GM12878 (cell line): ENCODE measurements at regions not wholly inside any gene's neighbourhood (a gene's known extent, or its start where the extent isn't known, plus 50 kb on each side); places are given as distances from the start of the nearest gene placed in this dataset.

Source experiments
- ATAC-seq: fragments of 200-7000 bp; cut with Tn5 transposase; 3 replicates; pipeline ENCODE4 v1.9.1; 2020; ENCODE audit warnings: mild to moderate bottlenecking, moderate library complexity
- BruUV-seq: library from RNA; stranded (reverse); fragments of 400-500 nt; replicated peaks from 2 replicates; lab custom pipeline; 2021; lab: Mats Ljungman, UMichigan
- CTCF ChIA-PET: fragments of 300-600 bp; sonication (Branson Sonifier 250); formaldehyde crosslinking; extraction: SDS; loops from one replicate; lab custom pipeline; 2021; ENCODE audit warnings: inconsistent platforms; lab: Yijun Ruan, JAX
- POLR2A ChIA-PET: fragments of 350-600 bp; formaldehyde crosslinking; extraction: SDS; loops from one replicate; lab custom pipeline; 2021; ENCODE audit warnings: inconsistent platforms; lab: Charles Lee
- RAD21 ChIA-PET: fragments of 300-600 bp; sonication (Branson Sonifier 250); formaldehyde crosslinking; loops from one replicate; lab custom pipeline; 2023; ENCODE audit warnings: antibody characterized with exemption; ENCODE audit not compliant: unreplicated experiment; lab: Charles Lee
- SMC1A ChIA-PET: fragments of 300-600 bp; sonication (Branson Sonifier 250); formaldehyde crosslinking; loops from one replicate; lab custom pipeline; 2023; ENCODE audit not compliant: unreplicated experiment, uncharacterized antibody; lab: Charles Lee
- DNase-seq: peaks from one replicate; pipeline ENCODE4 v3.0.0-alpha.2; 2011; ENCODE audit warnings: low read depth, low spot score
- FAIRE-seq: peaks from 3 replicates; lab custom pipeline; 2011; peaks lifted over from hg19 to GRCh38; lab: Jason Lieb, UNC
- H2AFZ ChIP-seq: 2 replicates; pipeline ENCODE4 v1.6.0; 2011; ENCODE audit warnings: low read depth, low read length, control low read depth; ENCODE audit not compliant: control insufficient read depth
- H3K27ac ChIP-seq: 2 replicates; pipeline ENCODE4 v1.5.1; 2011; ENCODE audit warnings: control low read depth; ENCODE audit not compliant: control insufficient read depth, insufficient read depth
- H3K27me3 ChIP-seq, 2 experiments: replicated peaks in 1 of 2; 2 replicates each; pipeline versions ENCODE4 v1.6.0 to v1.6.1; 2011; ENCODE audit warnings: low read length in 1 of 2; ENCODE audit not compliant: control insufficient read depth in 2 of 2, insufficient read depth in 2 of 2
- H3K36me3 ChIP-seq, 2 experiments: 2 replicates each; pipeline ENCODE4 v1.5.1; 2011; ENCODE audit warnings: low read length in 1 of 2; ENCODE audit not compliant: control insufficient read depth in 2 of 2, insufficient read depth in 2 of 2
- H3K4me1 ChIP-seq: 2 replicates; pipeline ENCODE4 v1.6.1; 2011; ENCODE audit warnings: mild to moderate bottlenecking, low read length, moderate library complexity, mixed read lengths; ENCODE audit not compliant: control insufficient read depth, insufficient read depth
- H3K4me2 ChIP-seq: 2 replicates; pipeline ENCODE4 v1.6.0; 2011; ENCODE audit warnings: control low read depth; ENCODE audit not compliant: control insufficient read depth, insufficient read depth
- H3K4me3 ChIP-seq: fragments of 200-600 bp; sonication (generic); 2 replicates; pipeline ENCODE4 v1.5.1; 2016
- H3K79me2 ChIP-seq: 2 replicates; pipeline ENCODE4 v1.6.0; 2011; ENCODE audit warnings: low read length; ENCODE audit not compliant: control insufficient read depth, insufficient read depth
- H3K9ac ChIP-seq: 2 replicates; pipeline ENCODE4 v1.8.0; 2011; ENCODE audit warnings: low read length, control low read depth, mixed read lengths; ENCODE audit not compliant: control insufficient read depth, insufficient read depth
- H3K9me3 ChIP-seq: replicated peaks from 3 replicates; pipeline ENCODE4 v1.5.1; 2011; ENCODE audit warnings: mild to moderate bottlenecking, low read length; ENCODE audit not compliant: control insufficient read depth, insufficient read depth
- H4K20me1 ChIP-seq: 2 replicates; pipeline ENCODE4 v1.6.0; 2011; ENCODE audit not compliant: control insufficient read depth, insufficient read depth
- ATF7 ChIP-seq: fragments of 450-650 bp; IDR thresholded peaks from 2 replicates; pipeline ENCODE4 v1.6.1; 2016; ENCODE audit warnings: low read depth, mild to moderate bottlenecking
- BMI1 ChIP-seq: fragments of 450-650 bp; IDR thresholded peaks from 2 replicates; pipeline ENCODE4 v1.6.1; 2016; ENCODE audit warnings: mild to moderate bottlenecking, moderate library complexity, borderline replicate concordance
- CHD1 ChIP-seq: IDR thresholded peaks from 2 replicates; pipeline ENCODE4 v1.6.1; 2012; ENCODE audit warnings: low read depth, low read length, improper control_type of control experiment
- FOXM1 ChIP-seq: IDR thresholded peaks from 2 replicates; pipeline ENCODE4 v1.6.1; 2012; ENCODE audit warnings: low read depth, mild to moderate bottlenecking, inconsistent platforms, low read length, moderate library complexity
- KDM1A ChIP-seq: fragments of 200-600 bp; sonication (generic); IDR thresholded peaks from 2 replicates; pipeline ENCODE4 v1.6.1; 2016; ENCODE audit warnings: borderline replicate concordance
- NFXL1 ChIP-seq: fragments of 450-650 bp; IDR thresholded peaks from 2 replicates; pipeline ENCODE4 v1.6.1; 2017; ENCODE audit warnings: antibody characterized with exemption, mild to moderate bottlenecking, borderline replicate concordance
- NFYA ChIP-seq: IDR thresholded peaks from 2 replicates; pipeline ENCODE4 v1.6.1; 2011; ENCODE audit warnings: low read depth, mild to moderate bottlenecking, low read length, improper control_type of control experiment, borderline replicate concordance
- NR2C1 ChIP-seq: fragments of 450-650 bp; IDR thresholded peaks from 2 replicates; pipeline ENCODE4 v1.6.1; 2017; ENCODE audit warnings: antibody characterized with exemption, mild to moderate bottlenecking, moderate library complexity
- NR2C2 ChIP-seq: IDR thresholded peaks from 2 replicates; pipeline ENCODE4 v1.6.1; 2011; ENCODE audit warnings: borderline replicate concordance, low read depth; ENCODE audit not compliant: control insufficient read depth, insufficient read length
- PAX8 ChIP-seq: fragments of 450-650 bp; IDR thresholded peaks from 2 replicates; pipeline ENCODE4 v1.6.1; 2017; ENCODE audit warnings: mild to moderate bottlenecking, moderate library complexity
- POLR2AphosphoS5 ChIP-seq: IDR thresholded peaks from 2 replicates; pipeline ENCODE4 v1.6.1; 2011; ENCODE audit warnings: mild to moderate bottlenecking, low read length, inconsistent platforms
- RCOR1 ChIP-seq: conservative IDR thresholded peaks from 2 replicates; pipeline ENCODE4 v1.6.1; 2012; ENCODE audit warnings: low read depth, low read length, improper control_type of control experiment
- SIN3A ChIP-seq: IDR thresholded peaks from 2 replicates; pipeline ENCODE4 v1.6.1; 2012; ENCODE audit warnings: low read depth, low read length, improper control_type of control experiment
- SIX5 ChIP-seq: IDR thresholded peaks from 2 replicates; pipeline ENCODE4 v1.6.1; 2011; ENCODE audit warnings: mild to moderate bottlenecking, low read depth, low read length, moderate library complexity; ENCODE audit not compliant: severe bottlenecking
- SP1 ChIP-seq: IDR thresholded peaks from one replicate; pipeline ENCODE4 v1.6.1; 2011; ENCODE audit warnings: low read depth, low read length
- YY1 ChIP-seq: IDR thresholded peaks from 2 replicates; pipeline ENCODE4 v1.6.1; 2011; ENCODE audit warnings: low read depth, mild to moderate bottlenecking, low read length
- WGBS: methylation state at CpG from one replicate; pipeline ENCODE4 v1.1.6; 2016; ENCODE audit warnings: low lambda C conversion rate; ENCODE audit not compliant: insufficient replicate concordance, insufficient coverage; ENCODE audit errors: missing lambda C conversion rate; 5-methylcytosine and 5-hydroxymethylcytosine counted together
- in situ Hi-C: fragments of 300-500 bp; cut with MboI; formaldehyde crosslinking; loops from 9 replicates; pipeline ENCODE4 v1.14.3; 2018; ENCODE audit warnings: mixed read lengths
- intact Hi-C: fragments of 100-400 bp; cut with micrococcal nuclease; formaldehyde crosslinking; loops from one replicate; pipeline ENCODE4 v1.14.2; 2022; ENCODE audit not compliant: unreplicated experiment
- TF ChIP-seq, protein P1 (sequence below): fragments of 450-650 bp; conservative IDR thresholded peaks from 2 replicates; pipeline ENCODE4 v1.6.1; 2017; ENCODE audit warnings: mild to moderate bottlenecking, moderate library complexity
- TF ChIP-seq, protein P2 (sequence below): fragments of 450-650 bp; IDR thresholded peaks from 2 replicates; pipeline ENCODE4 v1.6.1; 2018; ENCODE audit warnings: mild to moderate bottlenecking, low read depth, moderate library complexity; ENCODE audit not compliant: partially characterized antibody
- TF ChIP-seq, protein P3 (sequence below): fragments of 450-650 bp; IDR thresholded peaks from 2 replicates; pipeline ENCODE4 v1.6.1; 2018; ENCODE audit warnings: borderline replicate concordance, mild to moderate bottlenecking; ENCODE audit not compliant: partially characterized antibody

DNA sequence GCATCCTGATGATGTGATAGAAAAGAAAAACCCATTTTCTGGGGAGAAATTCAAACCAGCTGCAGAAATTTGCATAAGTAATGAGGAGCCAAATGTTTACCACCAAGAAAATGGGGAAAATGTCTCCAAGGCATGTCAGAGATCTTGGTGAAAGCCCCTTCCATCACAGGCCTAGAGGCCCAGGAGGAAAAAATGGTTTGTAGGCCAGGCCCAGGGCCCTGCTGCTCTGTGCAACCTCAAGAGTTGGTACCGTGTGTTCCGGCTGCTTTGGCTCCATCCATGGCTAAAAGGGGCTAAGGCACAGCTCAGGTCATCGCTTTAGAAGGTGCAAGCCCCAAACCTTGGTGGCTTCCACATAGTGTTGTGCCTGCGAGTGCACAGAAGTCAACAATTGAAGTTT, 543.1 kb downstream of the ZNF608 start (continued):
- TF ChIP-seq, protein P1, sequence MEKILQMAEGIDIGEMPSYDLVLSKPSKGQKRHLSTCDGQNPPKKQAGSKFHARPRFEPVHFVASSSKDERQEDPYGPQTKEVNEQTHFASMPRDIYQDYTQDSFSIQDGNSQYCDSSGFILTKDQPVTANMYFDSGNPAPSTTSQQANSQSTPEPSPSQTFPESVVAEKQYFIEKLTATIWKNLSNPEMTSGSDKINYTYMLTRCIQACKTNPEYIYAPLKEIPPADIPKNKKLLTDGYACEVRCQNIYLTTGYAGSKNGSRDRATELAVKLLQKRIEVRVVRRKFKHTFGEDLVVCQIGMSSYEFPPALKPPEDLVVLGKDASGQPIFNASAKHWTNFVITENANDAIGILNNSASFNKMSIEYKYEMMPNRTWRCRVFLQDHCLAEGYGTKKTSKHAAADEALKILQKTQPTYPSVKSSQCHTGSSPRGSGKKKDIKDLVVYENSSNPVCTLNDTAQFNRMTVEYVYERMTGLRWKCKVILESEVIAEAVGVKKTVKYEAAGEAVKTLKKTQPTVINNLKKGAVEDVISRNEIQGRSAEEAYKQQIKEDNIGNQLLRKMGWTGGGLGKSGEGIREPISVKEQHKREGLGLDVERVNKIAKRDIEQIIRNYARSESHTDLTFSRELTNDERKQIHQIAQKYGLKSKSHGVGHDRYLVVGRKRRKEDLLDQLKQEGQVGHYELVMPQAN: no peak
- TF ChIP-seq POLR2AphosphoS5: no peak
- TF ChIP-seq FOXM1: no peak
- TF ChIP-seq SIN3A: no peak

- no peaks in the 10 kb centered on the region; the same call in 2 of the 3 replicates for H3K9me3 ChIP-seq
- POLR2A ChIA-PET: no interaction called here
- H3K4me2 ChIP-seq: no peak overlapping the region
- BruUV-seq: no TSS peak
- CTCF ChIA-PET: no interaction called here
- ATAC-seq: no peak
- H3K27ac ChIP-seq: no peak overlapping the region
- H2AFZ ChIP-seq: no peak overlapping the region
- SMC1A ChIA-PET: interaction anchor here (0.5 kb wide), 1 partner anchor 20 kb away, joined by 3 read pairs; no protein-coding TSS in a partner anchor
- RAD21 ChIA-PET: no interaction called here
- H3K79me2 ChIP-seq: no peaks in the 10 kb centered on the region
- FAIRE-seq: no peak
- intact Hi-C loops (no loop called here), in situ Hi-C loops (no loop called here)
- no peaks in the 10 kb centered on the region for H3K36me3 ChIP-seq
- no peak overlapping the region for H3K9ac ChIP-seq
- 28% methylated on average over 1 of the region's 1 CpG for WGBS
- H3K4me1 ChIP-seq: no peaks in the 10 kb centered on the region
- H3K4me3 ChIP-seq: no peak overlapping the region
- no peak for DNase-seq
- no peaks in the 10 kb centered on the region for H4K20me1 ChIP-seq
- no peaks in the 10 kb centered on the region; a peak in 1 of 4 replicates for H3K27me3 ChIP-seq
- TF ChIP-seq, protein P2, sequence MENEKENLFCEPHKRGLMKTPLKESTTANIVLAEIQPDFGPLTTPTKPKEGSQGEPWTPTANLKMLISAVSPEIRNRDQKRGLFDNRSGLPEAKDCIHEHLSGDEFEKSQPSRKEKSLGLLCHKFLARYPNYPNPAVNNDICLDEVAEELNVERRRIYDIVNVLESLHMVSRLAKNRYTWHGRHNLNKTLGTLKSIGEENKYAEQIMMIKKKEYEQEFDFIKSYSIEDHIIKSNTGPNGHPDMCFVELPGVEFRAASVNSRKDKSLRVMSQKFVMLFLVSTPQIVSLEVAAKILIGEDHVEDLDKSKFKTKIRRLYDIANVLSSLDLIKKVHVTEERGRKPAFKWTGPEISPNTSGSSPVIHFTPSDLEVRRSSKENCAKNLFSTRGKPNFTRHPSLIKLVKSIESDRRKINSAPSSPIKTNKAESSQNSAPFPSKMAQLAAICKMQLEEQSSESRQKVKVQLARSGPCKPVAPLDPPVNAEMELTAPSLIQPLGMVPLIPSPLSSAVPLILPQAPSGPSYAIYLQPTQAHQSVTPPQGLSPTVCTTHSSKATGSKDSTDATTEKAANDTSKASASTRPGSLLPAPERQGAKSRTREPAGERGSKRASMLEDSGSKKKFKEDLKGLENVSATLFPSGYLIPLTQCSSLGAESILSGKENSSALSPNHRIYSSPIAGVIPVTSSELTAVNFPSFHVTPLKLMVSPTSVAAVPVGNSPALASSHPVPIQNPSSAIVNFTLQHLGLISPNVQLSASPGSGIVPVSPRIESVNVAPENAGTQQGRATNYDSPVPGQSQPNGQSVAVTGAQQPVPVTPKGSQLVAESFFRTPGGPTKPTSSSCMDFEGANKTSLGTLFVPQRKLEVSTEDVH: no peak
- no peak for TF ChIP-seq RCOR1
- no peak for TF ChIP-seq SP1
- TF ChIP-seq, protein P3, sequence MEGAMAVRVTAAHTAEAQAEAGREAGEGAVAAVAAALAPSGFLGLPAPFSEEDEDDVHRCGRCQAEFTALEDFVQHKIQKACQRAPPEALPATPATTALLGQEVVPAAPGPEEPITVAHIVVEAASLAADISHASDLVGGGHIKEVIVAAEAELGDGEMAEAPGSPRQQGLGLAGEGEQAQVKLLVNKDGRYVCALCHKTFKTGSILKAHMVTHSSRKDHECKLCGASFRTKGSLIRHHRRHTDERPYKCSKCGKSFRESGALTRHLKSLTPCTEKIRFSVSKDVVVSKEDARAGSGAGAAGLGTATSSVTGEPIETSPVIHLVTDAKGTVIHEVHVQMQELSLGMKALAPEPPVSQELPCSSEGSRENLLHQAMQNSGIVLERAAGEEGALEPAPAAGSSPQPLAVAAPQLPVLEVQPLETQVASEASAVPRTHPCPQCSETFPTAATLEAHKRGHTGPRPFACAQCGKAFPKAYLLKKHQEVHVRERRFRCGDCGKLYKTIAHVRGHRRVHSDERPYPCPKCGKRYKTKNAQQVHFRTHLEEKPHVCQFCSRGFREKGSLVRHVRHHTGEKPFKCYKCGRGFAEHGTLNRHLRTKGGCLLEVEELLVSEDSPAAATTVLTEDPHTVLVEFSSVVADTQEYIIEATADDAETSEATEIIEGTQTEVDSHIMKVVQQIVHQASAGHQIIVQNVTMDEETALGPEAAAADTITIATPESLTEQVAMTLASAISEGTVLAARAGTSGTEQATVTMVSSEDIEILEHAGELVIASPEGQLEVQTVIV: no peak
- no peak for TF ChIP-seq NR2C2
- TF ChIP-seq ATF7: no peak
- no peak for TF ChIP-seq NFYA
- no peak for TF ChIP-seq NR2C1
- no peak for TF ChIP-seq NFXL1
- TF ChIP-seq PAX8: no peak
- TF ChIP-seq KDM1A: no peak
- no peak for TF ChIP-seq CHD1
- no peak for TF ChIP-seq YY1
- no peak for TF ChIP-seq BMI1
- TF ChIP-seq SIX5: no peak
Observed at GRCh38 chr5:124200381-124200780, 546.1 kb downstream of the ZNF608 start.
